ENCODE measurements at regions not wholly inside any gene's neighbourhood (a gene's known extent, or its start where the extent isn't known, plus 50 kb on each side); places are given as distances from the start of the nearest gene placed in this dataset.
"Not testable (repeated sequence)": the region's sequence is repeated elsewhere in the genome, so short reads cannot be mapped to it uniquely, and the experiment has no call there.

GRCh38 chr5:114726131-114726530, 364.3 kb downstream of the KCNN2 start:
- no peak for DNase-seq
- TF ChIP-seq CTCF (IDR thresholded peaks at IDR 0.05): no peak
- H3K9me3 ChIP-seq: no peaks in the 10 kb centered on the region
- no peak overlapping the region for H3K9ac ChIP-seq (ENCODE audit: low read depth in 2 of 2, low read length in 2 of 2)
- H3K27me3 ChIP-seq: no peaks in the 10 kb centered on the region
- no peaks in the 10 kb centered on the region for H3K4me1 ChIP-seq
- intact Hi-C loops (cut with DNase I): no loop called here
- H3K36me3 ChIP-seq: no peaks in the 10 kb centered on the region
- H3K27ac ChIP-seq: no peak overlapping the region
- H3K4me3 ChIP-seq: no peak overlapping the region

- DNase-seq: no peak
- Histone ChIP-seq H3K36me3 (no peaks in the 10 kb centered on the region), H3K4me3 (no peak overlapping the region), H3K27ac (no peak overlapping the region), H3K9me3 (no peaks in the 10 kb centered on the region), H3K4me1 (no peaks in the 10 kb centered on the region), H3K9ac (ENCODE audit: low read depth in 2 of 2, low read length in 2 of 2) (no peak overlapping the region), H3K27me3 (no peaks in the 10 kb centered on the region)
- intact Hi-C loops (cut with DNase I): no loop called here
- no peak for TF ChIP-seq CTCF (IDR thresholded peaks at IDR 0.05)
Measured at GRCh38 chr5:114719268-114719667, 357.4 kb downstream of the KCNN2 start.

- Histone ChIP-seq H3K36me3 (no peaks in the 10 kb centered on the region), H3K27me3 (no peaks in the 10 kb centered on the region), H3K4me3 (no peak overlapping the region), H3K4me1 (no peaks in the 10 kb centered on the region), H3K27ac (no peak overlapping the region), H3K9ac (ENCODE audit: low read depth in 2 of 2, low read length in 2 of 2) (no peak overlapping the region), H3K9me3 (no peaks in the 10 kb centered on the region)
- DNase-seq: no peak
- intact Hi-C loops (cut with DNase I): no loop called here
- TF ChIP-seq CTCF (IDR thresholded peaks at IDR 0.05): no peak
Measured at GRCh38 chr5:114716955-114717354, 355.1 kb downstream of the KCNN2 start.

GRCh38 chr5:114704225-114704893, 342.5 kb downstream of the KCNN2 start:
- H3K4me1 ChIP-seq; intact Hi-C loops (cut with DNase I); H3K36me3 ChIP-seq; H3K9me3 ChIP-seq; DNase-seq; H3K27ac ChIP-seq; H3K4me3 ChIP-seq; H3K27me3 ChIP-seq; H3K9ac ChIP-seq (ENCODE audit: low read depth in 2 of 2, low read length in 2 of 2): not testable (repeated sequence)

GRCh38 chr5:114702731-114703130, 340.9 kb downstream of the KCNN2 start:
- intact Hi-C loops (cut with DNase I): no loop called here
- Histone ChIP-seq H3K27ac (no peak overlapping the region), H3K9ac (ENCODE audit: low read depth in 2 of 2, low read length in 2 of 2) (no peak overlapping the region), H3K9me3 (no peaks in the 10 kb centered on the region), H3K4me3 (no peak overlapping the region), H3K4me1 (no peaks in the 10 kb centered on the region), H3K27me3 (no peaks in the 10 kb centered on the region), H3K36me3 (no peaks in the 10 kb centered on the region)
- DNase-seq: no peak
- TF ChIP-seq CTCF (IDR thresholded peaks at IDR 0.05): no peak

- H3K4me1 ChIP-seq: no peaks in the 10 kb centered on the region
- H3K36me3 ChIP-seq: no peaks in the 10 kb centered on the region
- no peaks in the 10 kb centered on the region for H3K27me3 ChIP-seq
- no peak overlapping the region for H3K27ac ChIP-seq
- no peak overlapping the region for H3K4me3 ChIP-seq
- intact Hi-C loops (cut with DNase I): no loop called here
- no peak for TF ChIP-seq CTCF (IDR thresholded peaks at IDR 0.05)
- H3K9ac ChIP-seq (ENCODE audit: low read depth in 2 of 2, low read length in 2 of 2): no peak overlapping the region
- no peaks in the 10 kb centered on the region for H3K9me3 ChIP-seq
- no peak for DNase-seq
Measured at GRCh38 chr5:114702136-114702535, 340.3 kb downstream of the KCNN2 start.

All from colonic mucosa (tissue), 4 donors.